GM12878 (cell line): ENCODE measurements at regions not wholly inside any gene's neighbourhood (a gene's known extent, or its start where the extent isn't known, plus 50 kb on each side); places are given as distances from the start of the nearest gene placed in this dataset.

Experiments used
- POLR2A ChIP-seq: IDR thresholded peaks from 2 replicates; pipeline ENCODE4 v1.6.1; 2011; ENCODE audit warnings: low read depth, mild to moderate bottlenecking, low read length
- ZNF274 ChIP-seq: IDR thresholded peaks from one replicate; pipeline ENCODE4 v1.8.0; 2011; ENCODE audit not compliant: insufficient read length, insufficient read depth
- TF ChIP-seq, protein P1 (sequence below): IDR thresholded peaks from 2 replicates; pipeline ENCODE4 v1.6.1; 2011; ENCODE audit warnings: low read depth, mild to moderate bottlenecking, low read length, moderate library complexity, borderline replicate concordance; ENCODE audit errors: extremely low read depth
- TF ChIP-seq, protein P2 (sequence below): IDR thresholded peaks from 2 replicates; pipeline ENCODE4 v1.6.1; 2012; ENCODE audit warnings: mild to moderate bottlenecking, low read depth, low read length

DNA sequence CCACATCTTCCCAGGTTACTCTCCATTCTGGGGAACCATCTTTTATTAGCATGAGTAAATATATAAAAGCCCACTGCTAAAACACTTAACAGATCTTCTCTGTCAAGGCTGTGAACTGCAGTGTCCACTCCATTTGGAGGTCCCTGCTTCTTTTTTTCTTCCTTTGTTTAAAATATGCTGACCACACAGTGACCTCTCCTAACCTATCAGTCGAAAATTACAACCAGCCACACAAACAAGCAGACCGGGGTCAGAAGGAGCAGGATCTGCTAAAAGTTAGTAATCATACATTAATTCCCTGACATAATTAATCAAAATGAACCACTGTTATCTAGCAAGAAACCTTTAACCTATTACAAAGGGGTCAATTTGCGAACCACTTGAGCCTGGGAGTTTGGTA, 427.9 kb upstream of the NR2F2 start:
- TF ChIP-seq, protein P1, sequence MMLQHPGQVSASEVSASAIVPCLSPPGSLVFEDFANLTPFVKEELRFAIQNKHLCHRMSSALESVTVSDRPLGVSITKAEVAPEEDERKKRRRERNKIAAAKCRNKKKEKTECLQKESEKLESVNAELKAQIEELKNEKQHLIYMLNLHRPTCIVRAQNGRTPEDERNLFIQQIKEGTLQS = no peak
- TF ChIP-seq ZNF274 (no peak), POLR2A (no peak)
- TF ChIP-seq, protein P2, sequence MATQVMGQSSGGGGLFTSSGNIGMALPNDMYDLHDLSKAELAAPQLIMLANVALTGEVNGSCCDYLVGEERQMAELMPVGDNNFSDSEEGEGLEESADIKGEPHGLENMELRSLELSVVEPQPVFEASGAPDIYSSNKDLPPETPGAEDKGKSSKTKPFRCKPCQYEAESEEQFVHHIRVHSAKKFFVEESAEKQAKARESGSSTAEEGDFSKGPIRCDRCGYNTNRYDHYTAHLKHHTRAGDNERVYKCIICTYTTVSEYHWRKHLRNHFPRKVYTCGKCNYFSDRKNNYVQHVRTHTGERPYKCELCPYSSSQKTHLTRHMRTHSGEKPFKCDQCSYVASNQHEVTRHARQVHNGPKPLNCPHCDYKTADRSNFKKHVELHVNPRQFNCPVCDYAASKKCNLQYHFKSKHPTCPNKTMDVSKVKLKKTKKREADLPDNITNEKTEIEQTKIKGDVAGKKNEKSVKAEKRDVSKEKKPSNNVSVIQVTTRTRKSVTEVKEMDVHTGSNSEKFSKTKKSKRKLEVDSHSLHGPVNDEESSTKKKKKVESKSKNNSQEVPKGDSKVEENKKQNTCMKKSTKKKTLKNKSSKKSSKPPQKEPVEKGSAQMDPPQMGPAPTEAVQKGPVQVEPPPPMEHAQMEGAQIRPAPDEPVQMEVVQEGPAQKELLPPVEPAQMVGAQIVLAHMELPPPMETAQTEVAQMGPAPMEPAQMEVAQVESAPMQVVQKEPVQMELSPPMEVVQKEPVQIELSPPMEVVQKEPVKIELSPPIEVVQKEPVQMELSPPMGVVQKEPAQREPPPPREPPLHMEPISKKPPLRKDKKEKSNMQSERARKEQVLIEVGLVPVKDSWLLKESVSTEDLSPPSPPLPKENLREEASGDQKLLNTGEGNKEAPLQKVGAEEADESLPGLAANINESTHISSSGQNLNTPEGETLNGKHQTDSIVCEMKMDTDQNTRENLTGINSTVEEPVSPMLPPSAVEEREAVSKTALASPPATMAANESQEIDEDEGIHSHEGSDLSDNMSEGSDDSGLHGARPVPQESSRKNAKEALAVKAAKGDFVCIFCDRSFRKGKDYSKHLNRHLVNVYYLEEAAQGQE = no peak
